Fibroblast of peridontal ligament (primary cell): ENCODE measurements at regions not wholly inside any gene's neighbourhood (a gene's known extent, or its start where the extent isn't known, plus 50 kb on each side); places are given as distances from the start of the nearest gene placed in this dataset.
A peak's percentile ranks its signal among the peaks of the same experiment; 100 is the strongest.

Experiments used
- DNase-seq: peaks from one replicate; pipeline ENCODE4 v3.0.0-alpha.2; 2010; ENCODE audit errors: extremely low read depth

GRCh38 chr1:212225416-212225815, 59.8 kb upstream of the PPP2R5A start:
- peak; percentile 25 for DNase-seq

GRCh38 chr1:212225871-212226302, 59.3 kb upstream of the PPP2R5A start:
- DNase-seq = no peak

GRCh38 chr1:212226467-212226866, 58.7 kb upstream of the PPP2R5A start:
- no peak for DNase-seq

- peak; percentile 56 for DNase-seq
Observed at GRCh38 chr1:212228076-212228475, 57.1 kb upstream of the PPP2R5A start.

GRCh38 chr1:212228591-212229119, 56.6 kb upstream of the PPP2R5A start:
- DNase-seq = no peak

GRCh38 chr1:212229654-212230053, 55.6 kb upstream of the PPP2R5A start:
- peak; percentile 65 for DNase-seq

GRCh38 chr1:212230329-212230728, 54.9 kb upstream of the PPP2R5A start:
- no peak for DNase-seq

- DNase-seq = no peak
Observed at GRCh38 chr1:212231372-212231771, 53.8 kb upstream of the PPP2R5A start.

GRCh38 chr1:212232090-212232489, 53.1 kb upstream of the PPP2R5A start:
- no peak for DNase-seq

GRCh38 chr1:212233321-212233720, 51.9 kb upstream of the PPP2R5A start:
- DNase-seq = peak; percentile 30

- peak; percentile 97 for DNase-seq
Observed at GRCh38 chr1:212234431-212235395, 50.5 kb upstream of the PPP2R5A start.
